ENCODE measurements at regions not wholly inside any gene's neighbourhood (a gene's known extent, or its start where the extent isn't known, plus 50 kb on each side); places are given as distances from the start of the nearest gene placed in this dataset.

- TF ChIP-seq YY1 (IDR thresholded peaks at IDR 0.05; ENCODE audit: insufficient read depth, insufficient read length) (no peak), SUZ12 (IDR thresholded peaks at IDR 0.05; ENCODE audit: extremely low read depth, insufficient read depth, insufficient read length) (no peak), ZNF274 (IDR thresholded peaks at IDR 0.05; ENCODE audit: low read depth, low read length) (no peak)
Measured at GRCh38 chr2:238599549-238600505, 173.1 kb downstream of the ASB1 start.

All from NT2/D1 (cell line).